H9 (cell line): ENCODE measurements at regions not wholly inside any gene's neighbourhood (a gene's known extent, or its start where the extent isn't known, plus 50 kb on each side); places are given as distances from the start of the nearest gene placed in this dataset.
A peak's percentile ranks its signal among the peaks of the same experiment; 100 is the strongest.

ENCODE experiments used
- DNase-seq: peaks from one replicate; pipeline ENCODE4 v3.0.0-alpha.2; 2017
- H2AFZ ChIP-seq: one replicate; pipeline ENCODE4 v1.6.1; 2013; ENCODE audit warnings: mild to moderate bottlenecking, low read length, control low read depth, moderate library complexity
- H2AK5ac ChIP-seq: 2 replicates; pipeline ENCODE4 v1.6.1; 2013; ENCODE audit warnings: low read length, control low read depth, mixed read lengths; ENCODE audit not compliant: insufficient read length
- H2BK120ac ChIP-seq: one replicate; pipeline ENCODE4 v1.6.1; 2013; ENCODE audit warnings: low read depth, mild to moderate bottlenecking, low read length, control low read depth, inconsistent platforms; ENCODE audit not compliant: poor library complexity, severe bottlenecking
- H2BK12ac ChIP-seq: 2 replicates; pipeline ENCODE4 v1.6.1; 2013; ENCODE audit warnings: low read length, control low read depth, mixed read lengths, low read depth; ENCODE audit not compliant: insufficient read length
- H2BK15ac ChIP-seq: 2 replicates; pipeline ENCODE4 v1.6.1; 2013; ENCODE audit warnings: low read depth, low read length, control low read depth
- H2BK20ac ChIP-seq: one replicate; pipeline ENCODE4 v1.6.1; 2013; ENCODE audit warnings: low read depth, mild to moderate bottlenecking, low read length, control low read depth, inconsistent platforms; ENCODE audit not compliant: poor library complexity, severe bottlenecking
- H2BK5ac ChIP-seq: 2 replicates; pipeline ENCODE4 v1.6.1; 2013; ENCODE audit warnings: low read length, control low read depth, mixed read lengths; ENCODE audit not compliant: insufficient read length
- H3K14ac ChIP-seq: 2 replicates; pipeline ENCODE4 v1.6.1; 2013; ENCODE audit warnings: low read length, control low read depth; ENCODE audit not compliant: insufficient read depth
- H3K18ac ChIP-seq: 2 replicates; pipeline ENCODE4 v1.6.1; 2013; ENCODE audit warnings: low read depth, mild to moderate bottlenecking, mixed read lengths, low read length, control low read depth; ENCODE audit not compliant: insufficient read length
- H3K23ac ChIP-seq: 2 replicates; pipeline ENCODE4 v1.6.1; 2013; ENCODE audit warnings: low read length, control low read depth, mixed read lengths, low read depth; ENCODE audit not compliant: insufficient read length
- H3K23me2 ChIP-seq: 2 replicates; pipeline ENCODE4 v1.6.1; 2013; ENCODE audit warnings: low read depth, mild to moderate bottlenecking, mixed read lengths, low read length, control low read depth; ENCODE audit not compliant: insufficient read length, poor library complexity, severe bottlenecking
- H3K27ac ChIP-seq: 2 replicates; pipeline ENCODE4 v1.5.1; 2013; ENCODE audit warnings: low read length, control low read depth, mixed read lengths, low read depth; ENCODE audit not compliant: insufficient read length
- H3K27me3 ChIP-seq: 2 replicates; pipeline ENCODE4 v1.6.1; 2013; ENCODE audit warnings: low read length, control low read depth, inconsistent platforms; ENCODE audit not compliant: insufficient read depth
- H3K4ac ChIP-seq: 2 replicates; pipeline ENCODE4 v1.6.1; 2013; ENCODE audit warnings: low read depth, mild to moderate bottlenecking, control low read depth, inconsistent platforms, low read length, moderate library complexity
- H3K4me1 ChIP-seq: 2 replicates; pipeline ENCODE4 v1.6.1; 2013; ENCODE audit warnings: low read length, control low read depth, inconsistent platforms; ENCODE audit not compliant: insufficient read depth
- H3K4me2 ChIP-seq: 2 replicates; pipeline ENCODE4 v1.6.1; 2013; ENCODE audit warnings: low read length, control low read depth, mixed read lengths; ENCODE audit not compliant: insufficient read length, insufficient read depth
- H3K56ac ChIP-seq: 2 replicates; pipeline ENCODE4 v1.6.1; 2013; ENCODE audit warnings: low read depth, mild to moderate bottlenecking, mixed read lengths, low read length, control low read depth; ENCODE audit not compliant: insufficient read length
- H3K79me1 ChIP-seq: 2 replicates; pipeline ENCODE4 v1.6.1; 2013; ENCODE audit warnings: low read depth, mild to moderate bottlenecking, moderate library complexity, low read length, control low read depth, inconsistent platforms; ENCODE audit not compliant: insufficient read depth, poor library complexity, severe bottlenecking
- H3K79me2 ChIP-seq: 2 replicates; pipeline ENCODE4 v1.6.1; 2013; ENCODE audit warnings: low read length, control low read depth, inconsistent platforms; ENCODE audit not compliant: insufficient read depth
- H3K9ac ChIP-seq: 2 replicates; pipeline ENCODE4 v1.6.1; 2013; ENCODE audit warnings: low read length, control low read depth, mixed read lengths; ENCODE audit not compliant: insufficient read length; ENCODE audit errors: extremely low read depth
- H3K9me3 ChIP-seq: one replicate; pipeline ENCODE4 v1.6.1; 2013; ENCODE audit warnings: low read depth, low read length, inconsistent platforms; ENCODE audit not compliant: control insufficient read depth
- H3T11ph ChIP-seq: one replicate; pipeline ENCODE4 v1.6.1; 2013; ENCODE audit warnings: mild to moderate bottlenecking, low read length, control low read depth, inconsistent platforms
- H4K20me1 ChIP-seq: one replicate; pipeline ENCODE4 v1.6.1; 2013; ENCODE audit not compliant: control insufficient read depth, insufficient read length, insufficient read depth
- H4K5ac ChIP-seq: 2 replicates; pipeline ENCODE4 v1.6.1; 2013; ENCODE audit warnings: low read depth, mild to moderate bottlenecking, mixed read lengths, low read length, control low read depth; ENCODE audit not compliant: insufficient read length
- H4K8ac ChIP-seq: replicated peaks from 2 replicates; pipeline ENCODE4 v1.6.1; 2013; ENCODE audit warnings: low read length, control low read depth, mixed read lengths, low read depth; ENCODE audit not compliant: insufficient read length
- H4K91ac ChIP-seq: 2 replicates; pipeline ENCODE4 v1.6.1; 2013; ENCODE audit warnings: low read depth, mild to moderate bottlenecking, moderate library complexity, mixed read lengths, low read length, control low read depth; ENCODE audit not compliant: insufficient read length
- H3K27ac Mint-ChIP-seq, 3 experiments: 2 replicates in 2 of 3; 3 replicates in 1 of 3; pipeline ENCODE4 v1.8.0; 2020 to 2021; ENCODE audit warnings: mixed read lengths in 3 of 3, mild to moderate bottlenecking in 1 of 3, moderate library complexity in 1 of 3
- H3K27me3 Mint-ChIP-seq: 2 replicates; pipeline ENCODE4 v1.8.0; 2021; ENCODE audit warnings: low read depth, mild to moderate bottlenecking, moderate library complexity, mixed read lengths
- H3K36me3 Mint-ChIP-seq, 3 experiments: 2 replicates in 2 of 3; 3 replicates in 1 of 3; pipeline ENCODE4 v1.8.0; 2020 to 2021; ENCODE audit warnings: low read depth in 3 of 3, mixed read lengths in 3 of 3; ENCODE audit not compliant: insufficient read depth in 1 of 3
- H3K4me1 Mint-ChIP-seq, 2 experiments: 2 replicates each; pipeline ENCODE4 v1.8.0; 2020; ENCODE audit warnings: mixed read lengths in 2 of 2
- H3K4me3 Mint-ChIP-seq, 2 experiments: 2 replicates in 1 of 2; 3 replicates in 1 of 2; pipeline ENCODE4 v1.8.0; 2020 to 2021; ENCODE audit warnings: mild to moderate bottlenecking in 2 of 2, mixed read lengths in 2 of 2, moderate library complexity in 1 of 2
- H3K9me3 Mint-ChIP-seq, 2 experiments: 2 replicates in 1 of 2; 3 replicates in 1 of 2; pipeline ENCODE4 v1.8.0; 2020; ENCODE audit warnings: mild to moderate bottlenecking in 2 of 2, mixed read lengths in 2 of 2, moderate library complexity in 1 of 2
- WGBS: extraction: QIAGEN DNeasy Blood & Tissue Kit; methylation state at CpG from one replicate; pipeline ENCODE4 v1.1.7; 2013; ENCODE audit warnings: missing lambda C conversion rate, low lambda C conversion rate, mixed read lengths; ENCODE audit not compliant: insufficient read length; ENCODE audit errors: extremely low coverage; 5-methylcytosine and 5-hydroxymethylcytosine counted together
- TF ChIP-seq, protein P1 (sequence below): fragments of 200-600 bp; sonication (generic); conservative IDR thresholded peaks from 3 replicates; pipeline ENCODE4 v1.8.0; 2021; ENCODE audit warnings: antibody characterized with exemption, mild to moderate bottlenecking

DNA sequence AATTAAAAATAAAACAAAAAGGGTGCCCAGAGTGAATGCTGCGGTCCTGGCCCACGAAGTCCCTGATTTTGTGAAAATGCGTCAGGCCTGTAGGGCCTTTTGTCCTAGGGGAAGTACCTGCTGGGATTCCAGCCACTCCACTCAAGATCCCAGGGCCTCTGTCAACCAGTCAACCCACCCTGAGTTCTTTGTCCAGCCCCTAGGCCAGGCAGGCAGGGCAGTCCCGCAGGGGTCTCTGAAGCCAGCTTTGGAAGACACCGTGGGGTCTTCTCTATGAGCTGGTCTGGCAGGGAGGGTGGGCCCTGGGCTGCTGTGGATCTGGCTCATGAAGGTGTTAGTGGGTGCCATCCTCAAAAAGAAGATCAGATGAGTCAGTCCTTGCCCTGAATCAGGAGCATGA is 452.5 kb upstream of the MKI67 start:
- Histone ChIP-seq H2BK120ac (no peak overlapping the region), H4K91ac (no peak overlapping the region), H3K4me2 (no peak overlapping the region), H2AK5ac (no peak overlapping the region), H3K27me3 (peaks cover 4% of the 10 kb centered on the region; the same call in 1 of the 2 replicates), H3K4me1 (peaks cover 4% of the 10 kb centered on the region; the same call in 1 of the 2 replicates), H4K8ac (no peak overlapping the region), H3K4ac (no peak overlapping the region), H3K14ac (no peak overlapping the region), H3K79me2 (no peaks in the 10 kb centered on the region), H4K5ac (no peak overlapping the region), H3K56ac (no peak overlapping the region), H3K79me1 (no peaks in the 10 kb centered on the region), H3T11ph (no peak overlapping the region), H2BK20ac (no peak overlapping the region), H3K27ac (no peak overlapping the region), H3K23me2 (no peaks in the 10 kb centered on the region), H3K18ac (no peak overlapping the region), H2BK15ac (no peak overlapping the region), H2BK5ac (no peak overlapping the region), H3K9ac (no peak overlapping the region), H3K23ac (no peak overlapping the region), H2AFZ (no peak overlapping the region), H3K9me3 (no peaks in the 10 kb centered on the region), H2BK12ac (no peak overlapping the region), H4K20me1 (no peaks in the 10 kb centered on the region)
- TF ChIP-seq, protein P1, sequence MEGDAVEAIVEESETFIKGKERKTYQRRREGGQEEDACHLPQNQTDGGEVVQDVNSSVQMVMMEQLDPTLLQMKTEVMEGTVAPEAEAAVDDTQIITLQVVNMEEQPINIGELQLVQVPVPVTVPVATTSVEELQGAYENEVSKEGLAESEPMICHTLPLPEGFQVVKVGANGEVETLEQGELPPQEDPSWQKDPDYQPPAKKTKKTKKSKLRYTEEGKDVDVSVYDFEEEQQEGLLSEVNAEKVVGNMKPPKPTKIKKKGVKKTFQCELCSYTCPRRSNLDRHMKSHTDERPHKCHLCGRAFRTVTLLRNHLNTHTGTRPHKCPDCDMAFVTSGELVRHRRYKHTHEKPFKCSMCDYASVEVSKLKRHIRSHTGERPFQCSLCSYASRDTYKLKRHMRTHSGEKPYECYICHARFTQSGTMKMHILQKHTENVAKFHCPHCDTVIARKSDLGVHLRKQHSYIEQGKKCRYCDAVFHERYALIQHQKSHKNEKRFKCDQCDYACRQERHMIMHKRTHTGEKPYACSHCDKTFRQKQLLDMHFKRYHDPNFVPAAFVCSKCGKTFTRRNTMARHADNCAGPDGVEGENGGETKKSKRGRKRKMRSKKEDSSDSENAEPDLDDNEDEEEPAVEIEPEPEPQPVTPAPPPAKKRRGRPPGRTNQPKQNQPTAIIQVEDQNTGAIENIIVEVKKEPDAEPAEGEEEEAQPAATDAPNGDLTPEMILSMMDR = no peak
- Mint-ChIP-seq H3K4me1 (peaks cover 43 to 47% of the 10 kb centered on the region in 2 experiments), H3K36me3 (peaks cover 0 to 5% (median 4%) of the 10 kb centered on the region in 3 experiments; a peak in 4 of 7 replicates), H3K4me3 (no peak overlapping the region), H3K27me3 (peaks cover 11% of the 10 kb centered on the region), H3K9me3 (no peaks in the 10 kb centered on the region; a peak in 2 of 5 replicates), H3K27ac (peak overlapping the region in 1 of 3 experiments; percentile 74; a peak in 2 of 7 replicates)
- WGBS = no CpG with 5 or more reads among the region's 5 CpGs
- DNase-seq = no peak
